Fibroblast of skin of abdomen (primary cell): ENCODE measurements at regions not wholly inside any gene's neighbourhood (a gene's known extent, or its start where the extent isn't known, plus 50 kb on each side); places are given as distances from the start of the nearest gene placed in this dataset.

Source experiments
- DNase-seq: peaks from one replicate; pipeline ENCODE4 v3.0.0-alpha.2; 2013

- no peak for DNase-seq
Measured at GRCh38 chr11:76607431-76607830, 63.1 kb downstream of the LRRC32 start.

- DNase-seq, result no peak
Measured at GRCh38 chr11:76605338-76606074, 65.0 kb downstream of the LRRC32 start.

- peak; percentile 76 for DNase-seq
Measured at GRCh38 chr11:76604626-76605241, 65.8 kb downstream of the LRRC32 start.

- DNase-seq, result no peak
Measured at GRCh38 chr11:76604081-76604625, 66.4 kb downstream of the LRRC32 start.

GRCh38 chr11:76603202-76603601, 67.3 kb downstream of the LRRC32 start:
- no peak for DNase-seq
